Effector memory CD8-positive, alpha-beta T cell (primary cell): ENCODE measurements at regions not wholly inside any gene's neighbourhood (a gene's known extent, or its start where the extent isn't known, plus 50 kb on each side); places are given as distances from the start of the nearest gene placed in this dataset.
"Not testable (repeated sequence)": the region's sequence is repeated elsewhere in the genome, so short reads cannot be mapped to it uniquely, and the experiment has no call there.

ENCODE experiments used
- ATAC-seq: fragments of 150-1000 bp; cut with Tn5 transposase; replicated peaks from 2 replicates; pipeline ENCODE4 v1.10.0; 2021; ENCODE audit warnings: mild to moderate bottlenecking, moderate library complexity
- DNase-seq, 3 experiments: peaks; one replicate each; pipeline ENCODE4 v3.0.0; 2021
- H3K27ac Mint-ChIP-seq, 2 donors: one replicate each; pipeline ENCODE4 v1.8.0; 2022; ENCODE audit warnings: mild to moderate bottlenecking in 2 of 2, mixed read lengths in 2 of 2, moderate library complexity in 2 of 2
- H3K27me3 Mint-ChIP-seq, 2 donors: one replicate each; pipeline ENCODE4 v1.8.0; 2022; ENCODE audit warnings: mixed read lengths in 2 of 2
- H3K36me3 Mint-ChIP-seq: one replicate; pipeline ENCODE4 v1.8.0; 2022; ENCODE audit warnings: mild to moderate bottlenecking, moderate library complexity, mixed read lengths; ENCODE audit not compliant: insufficient read depth
- H3K4me1 Mint-ChIP-seq, 2 donors: one replicate each; pipeline ENCODE4 v1.8.0; 2022; ENCODE audit warnings: low read depth in 2 of 2, mixed read lengths in 2 of 2
- H3K4me3 Mint-ChIP-seq, 2 donors: one replicate each; pipeline ENCODE4 v1.8.0; 2022; ENCODE audit warnings: mild to moderate bottlenecking in 2 of 2, mixed read lengths in 2 of 2, moderate library complexity in 2 of 2
- H3K9me3 Mint-ChIP-seq, 2 donors: one replicate each; pipeline ENCODE4 v1.8.0; 2022; ENCODE audit warnings: mixed read lengths in 2 of 2

DNA sequence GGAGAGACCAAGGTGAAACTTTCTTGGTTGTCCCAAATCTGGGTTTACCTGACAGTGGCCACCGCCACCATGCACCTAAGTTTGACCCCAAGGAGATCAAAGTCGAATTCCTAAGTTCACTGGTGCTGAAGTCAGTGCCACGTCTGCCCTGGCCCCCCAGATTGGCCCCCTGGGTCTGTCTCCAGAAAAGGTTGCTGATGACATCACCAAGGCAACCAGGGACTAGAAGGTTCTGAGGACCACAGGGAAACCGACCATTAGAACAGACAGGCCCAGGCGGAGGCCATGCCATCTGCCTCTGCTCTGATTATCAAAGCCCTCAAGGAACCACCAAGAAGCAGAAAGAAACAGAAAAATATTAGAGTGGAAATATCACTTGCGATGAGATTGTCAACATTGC is 91.2 kb downstream of the DLL1 start:
- H3K4me1 Mint-ChIP-seq, result no peaks in the 10 kb centered on the region
- no peak for ATAC-seq
- no peak overlapping the region for H3K27ac Mint-ChIP-seq
- H3K4me3 Mint-ChIP-seq, result no peak overlapping the region
- peaks cover 9 to 23% of the 10 kb centered on the region in 2 donors for H3K9me3 Mint-ChIP-seq
- DNase-seq, result no peak
- H3K27me3 Mint-ChIP-seq, result peaks cover 36 to 46% of the 10 kb centered on the region in 2 donors
- H3K36me3 Mint-ChIP-seq, result peaks cover 4% of the 10 kb centered on the region

DNA sequence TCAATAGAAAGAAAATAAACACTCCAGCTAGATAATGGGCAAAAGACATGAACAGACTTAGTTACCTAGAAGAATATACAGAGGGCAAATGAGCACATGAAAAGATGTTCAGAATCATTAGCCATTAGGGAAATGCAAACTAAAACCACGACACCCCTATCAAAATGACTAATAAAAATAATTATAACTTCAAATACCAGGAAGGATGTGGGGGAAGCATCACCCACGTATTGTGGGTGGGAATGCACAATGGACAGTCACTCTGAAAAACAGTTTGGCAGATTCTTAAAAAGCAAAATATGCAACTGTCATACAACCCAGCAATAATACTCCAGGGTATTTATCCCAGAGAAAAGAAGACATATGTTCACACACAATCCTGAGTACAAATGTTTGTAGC is 92.6 kb downstream of the DLL1 start:
- H3K27ac Mint-ChIP-seq, result no peak overlapping the region
- no peak for DNase-seq
- H3K4me3 Mint-ChIP-seq, result no peak overlapping the region
- no peak for ATAC-seq
- H3K27me3 Mint-ChIP-seq, result peaks cover 36 to 59% of the 10 kb centered on the region in 2 donors
- H3K4me1 Mint-ChIP-seq, result no peaks in the 10 kb centered on the region
- peaks cover 13 to 23% of the 10 kb centered on the region in 2 donors for H3K9me3 Mint-ChIP-seq
- peaks cover 4% of the 10 kb centered on the region for H3K36me3 Mint-ChIP-seq

DNA sequence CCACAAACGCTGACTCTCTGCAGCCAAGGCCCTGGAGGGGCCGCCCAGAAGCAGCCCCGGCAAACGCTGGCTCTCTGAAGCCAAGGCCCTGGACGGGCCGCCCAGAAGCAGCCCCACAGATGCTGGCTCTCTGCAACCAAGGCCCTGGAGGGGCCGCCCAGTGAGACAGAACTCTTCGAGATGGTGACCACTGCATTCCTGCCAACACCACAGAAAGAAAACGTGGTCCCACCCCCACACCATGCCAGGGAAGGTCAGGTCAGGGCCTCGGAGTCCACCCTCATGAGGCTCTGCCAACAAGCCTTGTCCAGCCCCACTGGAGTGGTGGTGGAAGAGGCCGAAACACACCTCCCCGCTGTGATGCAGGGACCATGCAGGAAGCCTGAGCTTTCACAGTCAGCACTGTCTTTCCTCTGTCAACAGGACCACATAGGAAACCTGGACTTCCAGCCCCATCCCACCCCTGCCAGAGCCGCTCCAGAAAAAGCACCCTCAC is 97.5 kb downstream of the DLL1 start:
- DNase-seq (no peak), ATAC-seq (no peak)
- H3K27ac Mint-ChIP-seq, result no peak overlapping the region
- H3K27me3 Mint-ChIP-seq, result peaks cover 37 to 42% of the 10 kb centered on the region in 2 donors
- H3K36me3 Mint-ChIP-seq, result no peaks in the 10 kb centered on the region
- peaks cover 9 to 17% of the 10 kb centered on the region in 2 donors for H3K9me3 Mint-ChIP-seq
- H3K4me1 Mint-ChIP-seq, result no peaks in the 10 kb centered on the region
- no peak overlapping the region for H3K4me3 Mint-ChIP-seq

DNA sequence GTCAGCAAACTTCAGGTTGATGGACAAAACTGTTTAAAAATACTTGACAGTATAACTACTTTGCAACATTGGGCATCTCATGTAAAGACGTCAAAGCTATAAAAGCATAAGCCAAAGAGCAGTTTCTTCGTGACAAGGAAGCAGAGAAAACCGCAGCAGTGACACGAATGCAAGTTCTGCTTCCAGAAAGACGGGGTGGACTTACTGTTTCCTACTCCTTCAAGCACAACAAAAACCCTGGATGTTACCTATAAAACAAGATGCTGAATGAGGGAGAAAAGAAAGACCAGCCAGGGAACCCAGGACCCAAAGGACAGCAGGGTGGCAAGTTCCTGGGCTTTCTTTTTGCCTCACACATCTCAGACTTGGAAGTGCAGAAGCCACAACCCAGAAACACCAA is 98.0 kb downstream of the DLL1 start:
- Mint-ChIP-seq H3K36me3 (no peaks in the 10 kb centered on the region), H3K27me3 (peaks cover 37 to 42% of the 10 kb centered on the region in 2 donors), H3K9me3 (peaks cover 9 to 17% of the 10 kb centered on the region in 2 donors), H3K4me1 (no peaks in the 10 kb centered on the region), H3K27ac (no peak overlapping the region), H3K4me3 (no peak overlapping the region)
- ATAC-seq (no peak), DNase-seq (no peak)

DNA sequence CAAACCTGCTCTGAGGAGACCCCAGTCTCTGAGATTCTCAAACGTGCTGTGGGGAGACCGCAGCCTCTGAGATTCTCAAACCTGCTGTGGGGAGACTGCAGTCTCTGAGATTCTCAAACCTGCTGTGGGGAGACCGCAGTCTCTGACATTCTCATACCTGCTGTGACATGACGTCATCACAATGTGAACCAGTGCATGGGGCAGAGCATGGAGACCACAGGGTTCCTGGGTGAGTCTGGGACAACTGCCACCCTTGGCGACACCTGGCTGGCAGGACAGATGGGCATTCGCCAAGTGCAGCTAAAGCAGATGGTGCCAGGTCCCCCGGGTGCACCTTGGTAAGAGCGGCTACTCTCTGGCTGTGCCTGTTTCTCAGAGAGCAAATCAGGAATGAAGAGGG is 98.8 kb downstream of the DLL1 start:
- not testable (repeated sequence) for H3K4me1 Mint-ChIP-seq, H3K4me3 Mint-ChIP-seq, DNase-seq, H3K27ac Mint-ChIP-seq, H3K36me3 Mint-ChIP-seq, ATAC-seq
- peaks cover 37% of the 10 kb centered on the region in 2 donors for H3K27me3 Mint-ChIP-seq
- peaks cover 9 to 17% of the 10 kb centered on the region in 2 donors for H3K9me3 Mint-ChIP-seq

DNA sequence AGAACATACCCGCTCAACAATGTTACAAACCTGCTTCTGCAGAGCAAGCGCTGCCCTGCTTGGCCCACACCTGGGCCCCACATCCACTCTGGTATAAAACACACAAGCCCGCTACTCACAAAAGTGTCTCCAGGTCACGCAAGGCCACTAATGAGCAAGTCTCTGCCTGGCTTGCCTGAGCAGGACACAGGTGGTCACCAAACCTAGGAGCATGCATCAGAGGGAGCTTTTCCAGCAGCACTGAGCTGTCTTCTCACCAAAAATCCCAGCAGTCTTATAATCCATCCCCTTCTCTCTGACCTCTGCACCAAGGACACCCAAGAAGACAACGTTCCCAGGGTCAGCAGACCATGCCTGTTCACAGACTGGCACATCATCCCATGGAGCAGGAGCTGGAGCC is 100.8 kb downstream of the DLL1 start:
- H3K9me3 Mint-ChIP-seq, result peaks cover 4% of the 10 kb centered on the region in 2 donors
- H3K27ac Mint-ChIP-seq, result no peak overlapping the region
- H3K36me3 Mint-ChIP-seq, result no peaks in the 10 kb centered on the region
- ATAC-seq (no peak), DNase-seq (no peak)
- H3K4me1 Mint-ChIP-seq, result no peaks in the 10 kb centered on the region
- peaks cover 16 to 26% of the 10 kb centered on the region in 2 donors for H3K27me3 Mint-ChIP-seq
- no peak overlapping the region for H3K4me3 Mint-ChIP-seq

DNA sequence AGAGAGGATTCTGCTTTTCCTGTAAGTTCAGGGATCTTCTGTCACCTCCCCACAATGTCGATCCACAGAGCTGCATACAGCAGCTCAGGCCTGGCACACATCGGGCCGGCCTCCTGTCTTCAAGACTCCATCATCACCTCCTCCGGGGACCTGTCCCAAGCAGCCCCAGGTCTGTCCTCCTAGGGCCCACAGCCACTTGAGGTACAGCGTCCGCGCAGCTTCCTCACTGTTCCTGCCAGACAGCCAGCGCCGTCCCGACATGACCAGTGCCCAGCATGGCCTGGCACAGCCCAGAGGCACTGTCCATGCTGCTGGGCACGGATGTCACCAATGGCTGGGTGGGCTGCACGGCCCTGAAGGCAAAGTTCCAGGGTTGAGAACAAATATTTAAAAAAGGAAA is 101.6 kb downstream of the DLL1 start:
- Mint-ChIP-seq H3K4me3 (no peak overlapping the region), H3K27me3 (peaks cover 9 to 26% of the 10 kb centered on the region in 2 donors), H3K36me3 (no peaks in the 10 kb centered on the region), H3K27ac (no peak overlapping the region), H3K9me3 (peaks cover 0 to 4% of the 10 kb centered on the region in 2 donors), H3K4me1 (peaks cover 0 to under 1% of the 10 kb centered on the region in 2 donors)
- ATAC-seq (no peak), DNase-seq (no peak)

DNA sequence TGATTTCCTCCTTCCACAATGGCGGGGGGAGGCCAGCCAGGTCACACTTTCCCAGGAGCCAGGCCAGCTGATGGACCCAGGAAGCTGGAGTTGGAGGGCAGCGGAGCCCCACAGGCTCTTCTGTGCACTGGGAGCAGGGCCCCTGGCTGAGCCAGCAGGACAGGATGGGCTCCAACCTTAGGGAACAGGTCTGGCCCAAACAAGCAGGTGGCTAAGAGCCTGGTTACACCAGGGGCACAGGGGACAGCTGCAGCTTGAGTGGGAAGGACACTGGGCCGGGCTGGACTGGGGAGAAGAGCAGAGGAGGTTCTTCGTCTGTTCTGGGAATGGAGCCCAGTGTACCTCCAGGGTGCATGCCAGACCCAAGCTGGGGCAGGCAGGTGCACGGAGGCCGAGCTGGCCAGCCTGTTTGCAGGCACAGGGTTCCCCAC is 102.3 kb downstream of the DLL1 start:
- H3K36me3 Mint-ChIP-seq, result no peaks in the 10 kb centered on the region
- H3K9me3 Mint-ChIP-seq, result peaks cover 1 to 3% of the 10 kb centered on the region in 2 donors
- H3K4me1 Mint-ChIP-seq, result peaks cover 0 to 4% of the 10 kb centered on the region in 2 donors
- H3K27me3 Mint-ChIP-seq, result peaks cover 2 to 26% of the 10 kb centered on the region in 2 donors
- no peak overlapping the region for H3K27ac Mint-ChIP-seq
- ATAC-seq (no peak), DNase-seq (no peak)
- H3K4me3 Mint-ChIP-seq, result no peak overlapping the region

DNA sequence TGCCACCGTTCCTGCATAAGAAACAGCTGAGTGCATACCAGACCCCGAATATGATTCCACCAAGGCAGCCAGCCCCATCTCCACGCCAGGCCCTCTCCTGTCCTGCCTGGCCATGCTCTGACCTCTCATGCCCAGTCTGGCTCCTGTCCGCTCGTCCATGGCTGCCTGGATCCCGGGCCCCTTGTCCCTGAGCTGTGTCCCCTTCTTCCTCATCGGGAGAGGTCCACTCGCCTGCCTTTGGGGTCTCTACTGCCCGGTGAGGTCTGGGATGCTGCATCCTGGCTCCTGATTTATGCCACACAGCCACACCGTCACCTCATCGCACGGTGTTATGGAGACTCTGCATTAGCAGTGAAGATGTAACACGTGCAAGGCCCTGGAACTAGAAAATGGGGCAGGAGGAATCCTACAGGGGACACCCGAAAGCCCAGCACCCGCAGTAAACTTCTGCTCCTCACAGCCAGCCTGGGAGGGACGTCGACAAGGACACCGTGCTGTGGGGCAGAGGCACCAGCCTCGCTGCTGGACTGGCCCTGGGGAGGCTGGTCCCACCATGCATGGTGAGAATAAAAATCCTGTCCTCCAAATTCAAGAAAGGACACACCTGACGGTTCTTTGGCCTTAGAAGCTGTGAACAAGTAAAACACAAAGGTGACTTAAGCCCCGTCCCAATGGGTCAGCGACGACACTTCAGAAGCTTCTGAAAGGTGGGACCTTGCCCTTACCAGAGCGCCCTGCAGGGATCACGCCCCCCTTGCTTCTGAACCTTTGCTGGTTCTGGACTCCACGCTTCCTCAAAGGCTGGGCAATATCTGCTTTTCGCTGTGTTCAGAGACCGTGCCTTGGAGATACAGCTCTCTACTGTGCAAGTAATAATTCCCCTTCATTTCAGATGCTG is 103.0 kb downstream of the DLL1 start:
- Mint-ChIP-seq H3K36me3 (no peaks in the 10 kb centered on the region), H3K27me3 (peaks cover 0 to 25% of the 10 kb centered on the region in 2 donors), H3K4me3 (no peak overlapping the region), H3K4me1 (peaks cover 0 to 6% of the 10 kb centered on the region in 2 donors), H3K9me3 (peaks cover 3 to 9% of the 10 kb centered on the region in 2 donors), H3K27ac (no peak overlapping the region)
- ATAC-seq, result no peak
- DNase-seq, result no peak

DNA sequence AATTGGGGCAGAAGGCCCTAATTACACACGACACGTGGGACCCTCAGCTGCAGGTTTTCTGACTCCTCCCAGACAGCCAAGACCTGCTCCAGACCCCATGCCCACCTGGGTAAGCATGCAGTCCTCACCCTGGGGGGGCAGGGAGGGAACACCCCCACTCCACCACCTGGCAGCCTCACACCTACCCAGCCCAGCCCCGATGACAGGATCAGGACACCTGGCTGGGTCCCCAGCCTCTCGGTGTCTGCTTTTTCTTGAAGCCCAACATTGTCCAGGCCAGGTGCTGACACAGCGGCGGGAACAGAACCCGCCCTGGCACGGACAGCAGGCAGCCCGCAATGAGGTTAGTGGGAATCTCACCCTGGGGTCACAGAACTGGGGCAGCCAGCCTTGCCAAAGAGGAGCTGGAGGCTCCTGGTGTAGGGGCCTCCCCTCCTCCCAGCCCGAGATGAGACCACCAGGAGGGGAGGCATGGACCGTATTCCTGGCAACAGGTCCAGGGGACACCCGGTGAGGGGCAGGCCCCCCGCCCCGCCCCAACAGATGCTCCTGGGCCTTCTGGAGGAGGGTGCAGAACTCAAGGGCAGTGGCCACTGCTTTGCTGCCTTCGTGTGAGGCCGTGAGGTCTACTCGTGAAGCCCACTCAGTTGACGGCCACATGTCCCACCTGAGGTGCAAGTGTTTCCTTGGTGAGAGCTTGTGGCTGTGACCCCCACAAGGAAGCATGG is 103.8 kb downstream of the DLL1 start:
- DNase-seq, result no peak
- H3K4me3 Mint-ChIP-seq, result no peak overlapping the region
- peaks cover 0 to 18% of the 10 kb centered on the region in 2 donors for H3K27me3 Mint-ChIP-seq
- H3K4me1 Mint-ChIP-seq, result peaks cover 5 to 11% of the 10 kb centered on the region in 2 donors
- no peak overlapping the region for H3K27ac Mint-ChIP-seq
- H3K9me3 Mint-ChIP-seq, result peaks cover 3 to 13% of the 10 kb centered on the region in 2 donors
- no peaks in the 10 kb centered on the region for H3K36me3 Mint-ChIP-seq
- ATAC-seq, result no peak

DNA sequence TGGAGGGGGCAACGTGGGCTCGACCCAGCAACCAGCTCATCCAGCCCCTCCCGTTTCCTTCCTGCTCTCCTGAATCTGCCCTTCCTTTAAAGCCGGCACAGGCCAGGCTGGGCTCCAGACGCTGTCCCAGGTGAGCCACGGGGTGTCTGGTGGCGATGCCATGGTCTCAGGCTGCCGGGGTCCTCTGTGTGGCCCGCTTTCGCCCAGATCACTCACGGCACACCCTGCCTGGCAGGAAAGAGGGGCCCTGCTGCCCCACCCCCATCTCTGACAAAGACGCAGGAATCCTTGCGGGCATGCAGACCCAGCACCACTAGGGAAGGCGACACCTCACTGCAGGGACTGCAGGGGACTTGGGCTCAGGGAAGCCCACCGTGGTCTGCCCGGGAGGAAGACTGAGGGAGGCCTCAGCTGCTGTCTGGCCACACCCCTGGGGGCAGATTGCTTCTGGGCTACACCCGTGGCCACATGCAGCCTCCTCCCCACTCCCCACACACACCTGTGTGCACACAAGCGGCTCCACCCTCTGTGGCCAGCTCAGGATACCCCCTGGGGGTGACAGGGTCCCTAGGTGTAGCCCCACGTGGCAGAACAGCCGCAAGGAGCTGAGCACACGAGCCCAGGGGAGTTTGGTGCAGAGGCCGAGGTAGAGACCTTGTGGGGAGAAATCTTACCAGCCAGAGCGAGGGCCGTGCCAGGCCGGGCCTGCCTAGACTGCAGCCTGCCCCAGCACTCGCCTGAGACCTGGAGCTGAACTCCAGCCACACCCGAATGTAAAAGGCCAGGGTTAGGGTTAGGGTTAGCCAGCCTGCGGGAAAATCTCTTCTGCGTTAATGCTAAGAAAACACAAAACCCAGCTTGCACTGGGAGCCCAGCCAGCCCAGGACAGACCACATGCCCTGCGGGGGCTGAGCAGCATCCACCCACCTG is 104.6 kb downstream of the DLL1 start:
- Mint-ChIP-seq H3K4me1 (peaks cover 8 to 16% of the 10 kb centered on the region in 2 donors), H3K4me3 (no peak overlapping the region), H3K27me3 (peaks cover 0 to 18% of the 10 kb centered on the region in 2 donors), H3K36me3 (no peaks in the 10 kb centered on the region), H3K9me3 (peaks cover 3 to 16% of the 10 kb centered on the region in 2 donors), H3K27ac (no peak overlapping the region)
- ATAC-seq, result no peak
- no peak for DNase-seq

DNA sequence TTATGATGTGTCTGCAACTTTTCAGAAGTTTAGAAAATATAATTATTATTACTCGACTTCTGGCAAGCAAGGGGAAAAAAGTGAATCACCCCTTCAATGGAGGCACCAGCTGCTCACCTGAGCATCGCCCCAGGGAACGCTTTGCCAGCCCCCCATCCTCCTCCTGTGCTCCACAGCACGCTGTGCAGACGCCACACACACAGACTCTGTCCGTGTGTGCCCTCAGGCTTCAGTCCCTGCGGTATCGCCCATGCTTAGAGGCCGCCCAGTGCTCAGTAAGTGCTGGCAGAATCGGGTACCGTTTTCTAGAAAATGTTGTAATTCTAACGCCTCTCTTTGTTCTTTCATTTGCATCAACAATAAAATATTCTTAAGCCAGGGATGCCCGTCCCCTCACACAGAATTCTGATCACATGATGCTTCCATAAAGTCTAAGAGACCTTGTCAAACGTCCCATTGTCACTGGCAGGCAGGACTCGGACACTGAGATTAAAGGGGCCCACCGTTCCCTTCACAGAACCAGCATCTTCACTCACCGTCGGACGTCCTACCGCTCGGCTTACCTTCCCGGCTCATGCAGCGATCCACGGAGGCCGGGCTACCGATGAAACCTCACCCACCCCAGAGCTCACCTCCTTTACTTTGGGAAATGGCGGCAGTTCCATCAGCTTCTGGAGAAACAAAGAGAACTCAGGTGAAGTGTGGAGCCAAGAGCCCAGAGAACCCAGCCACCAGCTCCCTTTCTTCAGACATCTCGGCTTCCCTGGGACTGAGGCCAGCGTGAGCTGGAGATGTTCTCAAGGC is 105.5 kb downstream of the DLL1 start:
- Mint-ChIP-seq H3K36me3 (no peaks in the 10 kb centered on the region), H3K4me1 (peaks cover 8 to 16% of the 10 kb centered on the region in 2 donors), H3K4me3 (no peak overlapping the region), H3K27ac (no peak overlapping the region), H3K9me3 (peaks cover 3 to 16% of the 10 kb centered on the region in 2 donors), H3K27me3 (peaks cover 0 to 17% of the 10 kb centered on the region in 2 donors)
- no peak for DNase-seq
- no peak for ATAC-seq
